BE2C (cell line): ENCODE measurements at regions not wholly inside any gene's neighbourhood (a gene's known extent, or its start where the extent isn't known, plus 50 kb on each side); places are given as distances from the start of the nearest gene placed in this dataset.
A peak's percentile ranks its signal among the peaks of the same experiment; 100 is the strongest.

Experiments used
- DNase-seq: peaks from one replicate; pipeline ENCODE4 v3.0.0-alpha.2; 2020
- H3K27me3 ChIP-seq: fragments of 250-450 bp; sonication (Bioruptor Pico); 2 replicates; pipeline ENCODE4 v1.5.1; 2020; ENCODE audit warnings: mild to moderate bottlenecking
- H3K36me3 ChIP-seq: fragments of 250-450 bp; sonication (Bioruptor Pico); 2 replicates; pipeline ENCODE4 v1.5.1; 2020; ENCODE audit warnings: mild to moderate bottlenecking
- H3K4me1 ChIP-seq: fragments of 250-450 bp; sonication (Bioruptor Pico); 2 replicates; pipeline ENCODE4 v1.5.1; 2020
- H3K4me3 ChIP-seq: 2 replicates; pipeline ENCODE4 v1.5.1; 2011; ENCODE audit warnings: low read depth, low read length
- H3K9me3 ChIP-seq: fragments of 250-450 bp; sonication (Bioruptor Pico); 2 replicates; pipeline ENCODE4 v1.5.1; 2020
- CTCF ChIP-seq: IDR thresholded peaks from 2 replicates; pipeline ENCODE4 v1.5.1; 2012; ENCODE audit warnings: mild to moderate bottlenecking, low read depth, low read length

- no peak for DNase-seq
- no peaks in the 10 kb centered on the region for H3K36me3 ChIP-seq
- H3K9me3 ChIP-seq, result no peaks in the 10 kb centered on the region
- no peaks in the 10 kb centered on the region for H3K27me3 ChIP-seq
- no peak overlapping the region for H3K4me3 ChIP-seq
- TF ChIP-seq CTCF, result no peak
- H3K4me1 ChIP-seq, result peaks cover 8% of the 10 kb centered on the region
Observed at GRCh38 chr5:74028406-74028805, 402.4 kb downstream of the ARHGEF28 start.

DNA sequence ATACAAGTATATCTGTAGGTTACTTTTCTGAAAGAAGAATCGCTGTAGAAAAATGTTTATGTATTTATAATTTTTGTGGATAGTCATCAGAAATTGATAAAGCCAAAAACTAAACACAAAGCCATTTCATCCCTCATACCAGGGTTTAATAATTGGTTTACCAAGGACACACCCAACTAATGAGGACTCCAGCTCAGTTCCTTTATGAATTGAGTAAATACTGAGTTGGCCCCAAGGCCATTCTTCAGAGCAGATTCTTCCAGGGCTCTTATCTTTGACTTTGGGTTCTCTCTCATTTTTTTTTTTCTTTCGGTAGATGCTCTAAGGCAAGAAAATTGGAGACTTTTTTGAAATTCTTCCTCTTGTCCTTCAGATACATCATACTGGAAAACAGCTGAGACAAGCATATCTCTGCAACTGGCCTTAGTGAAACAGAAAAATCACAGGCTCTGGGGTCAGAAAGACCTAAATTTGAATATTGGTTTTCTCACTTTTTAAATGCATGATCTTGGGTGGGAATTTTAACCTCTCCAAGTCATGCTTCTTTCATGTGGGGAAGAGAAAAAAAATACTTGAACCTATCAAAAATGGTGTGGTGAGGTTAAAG, 401.8 kb downstream of the ARHGEF28 start:
- Histone ChIP-seq H3K27me3 (no peaks in the 10 kb centered on the region), H3K9me3 (no peaks in the 10 kb centered on the region), H3K36me3 (no peaks in the 10 kb centered on the region), H3K4me1 (peaks cover 8% of the 10 kb centered on the region), H3K4me3 (no peak overlapping the region)
- no peak for TF ChIP-seq CTCF
- DNase-seq, result no peak

GRCh38 chr5:74026310-74026709, 400.3 kb downstream of the ARHGEF28 start:
- Histone ChIP-seq H3K4me3 (no peak overlapping the region), H3K27me3 (no peaks in the 10 kb centered on the region), H3K4me1 (peaks cover 4% of the 10 kb centered on the region), H3K9me3 (no peaks in the 10 kb centered on the region), H3K36me3 (no peaks in the 10 kb centered on the region)
- TF ChIP-seq CTCF, result peak; percentile 16
- no peak for DNase-seq

GRCh38 chr5:74021126-74021525, 395.1 kb downstream of the ARHGEF28 start:
- Histone ChIP-seq H3K4me1 (no peaks in the 10 kb centered on the region), H3K36me3 (no peaks in the 10 kb centered on the region), H3K4me3 (no peak overlapping the region), H3K9me3 (no peaks in the 10 kb centered on the region), H3K27me3 (no peaks in the 10 kb centered on the region)
- DNase-seq, result no peak
- TF ChIP-seq CTCF, result no peak

DNA sequence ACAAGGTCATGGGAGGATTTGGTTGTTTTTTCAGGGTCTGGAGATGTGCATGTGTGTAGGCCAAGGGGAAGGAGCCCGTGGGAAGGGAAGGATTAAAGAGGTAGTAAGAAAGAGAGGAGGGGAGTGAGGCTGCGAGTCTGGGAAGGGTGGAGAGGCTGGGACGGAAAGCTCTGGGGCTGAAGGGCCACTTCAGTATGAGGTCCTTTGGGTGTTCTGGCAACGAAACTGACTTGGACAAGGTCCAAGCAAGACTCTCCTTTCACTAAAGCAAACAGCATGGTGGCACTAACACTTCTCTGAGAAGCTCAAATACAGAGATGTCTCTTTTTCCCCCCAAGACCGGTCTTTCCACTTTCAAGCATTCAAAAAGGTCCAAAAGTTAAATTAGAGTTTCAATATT, 394.5 kb downstream of the ARHGEF28 start:
- Histone ChIP-seq H3K9me3 (no peaks in the 10 kb centered on the region), H3K4me3 (no peak overlapping the region), H3K27me3 (no peaks in the 10 kb centered on the region), H3K36me3 (no peaks in the 10 kb centered on the region), H3K4me1 (no peaks in the 10 kb centered on the region)
- no peak for TF ChIP-seq CTCF
- DNase-seq, result no peak

DNA sequence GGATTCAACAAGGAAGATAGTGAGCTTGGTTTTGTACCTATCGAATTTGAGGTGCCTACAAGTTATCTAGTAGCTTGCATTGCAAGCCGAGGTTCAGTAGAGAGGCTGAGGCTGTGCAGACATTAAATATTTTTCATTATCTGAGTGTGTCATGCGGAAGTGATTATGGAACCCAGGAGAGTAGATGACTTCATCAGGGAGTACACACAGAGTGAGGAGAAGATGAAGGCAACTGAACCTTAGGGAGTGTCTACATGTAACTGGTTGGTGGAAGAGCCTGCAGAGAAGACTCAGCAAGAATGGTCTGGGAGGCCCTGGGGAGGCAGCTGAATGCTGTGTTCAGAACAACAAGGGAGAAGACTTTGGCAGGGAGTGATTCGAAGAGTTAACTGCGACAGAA, 393.9 kb downstream of the ARHGEF28 start:
- Histone ChIP-seq H3K36me3 (no peaks in the 10 kb centered on the region), H3K4me3 (no peak overlapping the region), H3K27me3 (no peaks in the 10 kb centered on the region), H3K4me1 (no peaks in the 10 kb centered on the region), H3K9me3 (no peaks in the 10 kb centered on the region)
- DNase-seq, result no peak
- TF ChIP-seq CTCF, result no peak
